ENCODE measurements at regions not wholly inside any gene's neighbourhood (a gene's known extent, or its start where the extent isn't known, plus 50 kb on each side); places are given as distances from the start of the nearest gene placed in this dataset.

GRCh38 chr10:131427281-131427680, 115.8 kb upstream of the TCERG1L start:
- TF ChIP-seq GATA2 (IDR thresholded peaks at IDR 0.05; ENCODE audit: low read depth, low read length) (no peak), GATA3 (IDR thresholded peaks at IDR 0.05; ENCODE audit: low read depth, low read length) (no peak)

All from SH-SY5Y (cell line).